ENCODE measurements at regions not wholly inside any gene's neighbourhood (a gene's known extent, or its start where the extent isn't known, plus 50 kb on each side); places are given as distances from the start of the nearest gene placed in this dataset.

DNA sequence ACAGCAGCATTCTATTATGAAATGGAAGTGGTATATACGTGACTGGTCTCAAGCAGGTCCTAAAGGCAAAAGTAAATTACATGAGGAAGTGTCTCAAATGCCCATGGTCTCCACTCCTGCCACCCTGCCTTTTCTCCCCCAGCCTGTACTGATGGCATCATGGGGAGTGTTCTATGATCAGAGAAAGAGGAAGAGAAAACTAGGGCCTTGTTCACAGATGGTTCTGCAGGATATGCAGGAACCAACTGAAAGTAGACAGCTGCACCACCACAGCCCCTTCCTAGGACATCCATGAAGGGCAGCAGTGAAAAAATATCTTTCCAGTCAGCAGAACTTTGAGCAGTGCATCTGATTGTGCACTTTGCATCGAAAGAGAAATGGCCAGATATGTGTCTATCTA, 901.5 kb downstream of the ARAP2 start:
- DNase-seq (no peak), ATAC-seq (ENCODE audit: poor library complexity) (no peak)
- intact Hi-C loops (cut with DNase I): no loop called here

DNA sequence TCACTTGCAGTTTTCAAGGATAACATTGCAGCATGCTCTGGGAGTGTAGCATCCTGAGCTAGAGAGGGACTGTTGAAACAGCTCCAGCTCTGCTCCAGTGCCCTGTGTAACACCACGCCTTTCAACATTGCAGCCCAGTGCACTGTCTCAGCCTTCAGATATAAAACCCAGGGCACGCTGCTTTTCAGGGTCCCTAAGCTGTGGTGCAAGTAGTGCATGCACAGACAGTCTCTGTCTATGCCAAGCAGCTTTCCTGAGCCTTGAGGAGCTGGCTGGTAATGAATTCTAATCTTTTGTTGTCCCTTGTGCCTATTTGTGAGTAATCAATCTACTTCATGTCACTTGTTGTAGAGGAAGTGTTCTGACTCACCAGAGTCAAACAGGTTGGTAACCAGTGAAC, 897.0 kb downstream of the ARAP2 start:
- intact Hi-C loops (cut with DNase I): no loop called here
- ATAC-seq (ENCODE audit: poor library complexity): no peak

DNA sequence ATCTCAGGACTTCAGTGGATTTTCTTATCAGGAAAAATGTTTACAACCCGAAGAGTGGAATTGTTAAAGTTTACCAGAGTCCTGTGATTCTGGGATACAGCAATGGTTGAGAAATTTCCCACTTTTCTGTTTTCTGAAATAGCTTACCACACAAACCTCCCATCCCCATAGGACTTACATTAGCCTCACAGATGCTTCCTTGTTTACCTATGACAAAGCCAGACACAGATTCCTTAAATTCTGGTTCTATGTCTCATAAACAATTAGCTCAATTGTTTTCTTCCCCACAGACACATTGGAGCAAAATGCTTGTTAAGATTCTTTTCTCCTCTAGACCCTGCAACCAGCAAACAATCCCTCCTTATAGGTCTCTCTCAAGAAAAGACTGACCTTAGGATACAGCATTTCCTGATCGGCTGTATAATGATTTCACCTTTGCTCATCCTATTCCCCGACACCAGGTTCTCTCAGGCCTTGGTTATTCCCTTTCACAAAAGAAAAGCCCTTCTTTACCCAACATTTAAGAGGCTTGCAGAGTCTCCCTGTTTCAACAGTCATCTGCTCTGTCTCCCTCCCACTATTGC, 886.2 kb downstream of the ARAP2 start:
- ATAC-seq (ENCODE audit: poor library complexity) (no peak), DNase-seq (no peak)
- intact Hi-C loops (cut with DNase I): no loop called here

More for the DNA sequence above, 897.0 kb downstream of the ARAP2 start:
- DNase-seq: no peak

DNA sequence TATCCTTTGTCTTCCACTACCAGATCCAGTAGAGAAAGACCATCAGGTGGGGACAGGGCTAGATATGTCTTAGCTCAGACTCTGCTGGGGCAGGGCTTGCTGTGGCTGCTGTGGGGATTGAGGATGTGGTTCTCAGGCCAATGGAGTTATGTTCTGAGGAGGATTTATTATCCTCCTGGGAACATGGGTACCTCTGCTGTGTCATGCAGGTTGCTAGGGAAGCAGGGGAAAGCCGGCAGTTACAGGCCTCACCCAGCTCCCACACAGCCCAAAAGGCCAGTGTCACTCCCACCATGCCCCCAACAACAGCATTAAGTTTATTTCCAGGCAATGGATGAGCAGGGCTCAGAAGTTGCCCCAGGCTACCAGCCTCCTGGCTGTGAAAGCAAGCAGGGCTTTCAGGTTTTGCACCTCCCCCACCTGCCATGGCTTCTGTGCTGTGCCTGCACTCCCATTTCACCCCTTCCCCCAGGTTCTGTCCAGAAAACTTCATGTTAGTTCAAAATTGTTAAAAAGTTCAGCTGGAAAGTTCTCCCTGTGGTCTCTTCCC, 879.9 kb downstream of the ARAP2 start:
- no peak for DNase-seq

DNA sequence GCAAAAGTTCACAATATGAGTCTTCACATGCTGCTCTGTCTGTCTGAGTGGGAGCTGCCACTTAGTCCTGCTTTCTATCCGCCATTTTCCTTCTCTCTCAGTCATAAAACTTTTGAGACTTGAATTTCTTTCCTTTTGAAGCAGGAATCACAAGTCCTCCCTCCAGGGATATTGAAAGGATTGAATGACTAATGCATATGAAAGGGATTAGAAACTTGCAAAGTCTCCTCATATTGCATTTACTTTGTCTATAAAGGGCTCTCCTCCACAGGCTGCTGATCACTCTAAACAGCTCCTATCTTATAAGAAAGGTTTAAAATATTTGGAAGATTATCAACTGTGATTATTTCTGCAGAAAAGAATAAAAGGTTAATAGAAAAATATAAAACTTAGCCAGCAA, 879.1 kb downstream of the ARAP2 start:
- intact Hi-C loops (cut with DNase I): no loop called here
- DNase-seq (no peak), ATAC-seq (ENCODE audit: poor library complexity) (no peak)

More for the DNA sequence above, 879.9 kb downstream of the ARAP2 start:
- no peak for ATAC-seq (ENCODE audit: poor library complexity)
- intact Hi-C loops (cut with DNase I): no loop called here

DNA sequence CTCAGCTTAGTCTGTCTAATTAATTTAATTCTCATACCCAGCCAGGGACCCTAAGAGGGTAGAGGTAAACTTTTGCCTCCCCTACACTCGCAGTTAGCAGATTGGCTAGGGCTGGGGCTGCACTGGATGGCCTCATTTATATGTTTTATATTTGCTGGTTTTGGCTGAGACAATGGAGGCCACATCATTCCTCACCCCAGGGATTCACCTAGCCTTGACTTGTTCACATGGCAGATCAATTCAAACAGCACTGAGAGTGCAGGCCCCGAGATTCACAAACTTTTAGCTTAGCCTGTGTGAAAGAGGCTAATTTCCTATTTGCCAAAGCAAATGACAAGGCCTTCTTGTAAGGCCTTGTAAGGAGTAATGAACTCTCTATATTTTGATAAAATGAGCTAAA, 844.4 kb downstream of the ARAP2 start:
- intact Hi-C loops (cut with DNase I): no loop called here
- no peak for ATAC-seq (ENCODE audit: poor library complexity)
- DNase-seq: no peak

DNA sequence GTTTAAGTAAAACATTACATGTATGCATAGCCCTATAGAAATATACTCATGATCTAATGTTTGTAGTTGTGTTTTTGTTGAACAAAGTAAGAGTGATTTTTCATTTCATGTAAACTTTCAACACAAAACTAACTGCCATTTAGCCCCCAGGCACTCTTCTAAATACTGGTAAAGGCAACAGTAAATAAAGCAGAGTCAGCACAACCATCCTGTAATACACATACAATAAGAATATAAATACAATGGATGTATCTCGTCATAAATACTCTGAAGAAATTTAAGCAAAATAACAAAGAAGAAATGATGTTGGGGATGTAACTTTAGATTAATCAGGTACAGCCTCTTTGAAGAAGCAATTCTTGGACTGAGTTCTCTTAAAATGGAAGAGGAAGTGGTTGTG, 821.2 kb downstream of the ARAP2 start:
- ATAC-seq (ENCODE audit: poor library complexity): no peak
- intact Hi-C loops (cut with DNase I): no loop called here
- no peak for DNase-seq

DNA sequence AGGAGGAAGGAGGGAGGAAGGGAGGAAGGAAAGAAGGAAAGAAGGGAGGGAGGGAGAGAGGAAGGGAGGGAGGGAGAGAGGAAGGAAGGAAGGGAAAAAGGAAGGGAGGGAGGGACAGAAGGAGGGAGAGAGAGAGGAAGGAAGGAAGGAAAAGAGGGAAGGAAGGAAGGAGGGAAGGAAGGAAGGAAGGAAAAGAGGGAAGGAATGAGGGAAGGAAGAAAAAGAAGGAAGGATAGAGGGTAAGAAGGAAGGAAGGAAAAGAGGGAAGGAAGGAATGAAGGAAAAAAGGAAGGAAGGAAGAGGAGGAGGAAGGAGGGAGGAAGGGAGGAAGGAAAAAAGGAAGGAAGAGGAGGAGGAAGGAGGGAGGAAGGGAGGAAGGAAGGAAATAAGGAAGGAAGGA, 796.8 kb downstream of the ARAP2 start:
- DNase-seq (no peak), ATAC-seq (ENCODE audit: poor library complexity) (no peak)
- intact Hi-C loops (cut with DNase I): no loop called here

DNA sequence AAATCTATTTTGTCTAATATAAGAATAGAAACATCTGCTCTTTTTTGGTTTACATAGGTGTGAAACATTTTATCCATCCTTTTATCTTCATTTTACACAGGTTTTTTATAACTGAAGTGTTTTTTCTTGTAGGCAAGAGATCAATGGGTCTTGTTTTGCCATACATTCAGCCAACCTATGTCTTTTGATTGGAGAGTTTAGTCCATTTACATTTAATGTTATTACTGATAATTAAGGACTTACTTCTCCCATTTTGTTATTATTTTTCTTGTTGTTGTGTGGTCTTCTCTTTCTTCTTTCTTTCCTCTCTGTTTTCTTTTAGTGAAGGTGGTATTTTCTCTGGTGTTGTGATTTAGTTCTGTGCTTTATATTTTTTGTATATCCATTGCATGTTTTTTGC, 785.3 kb downstream of the ARAP2 start:
- intact Hi-C loops (cut with DNase I): no loop called here
- DNase-seq (no peak), ATAC-seq (ENCODE audit: poor library complexity) (no peak)

DNA sequence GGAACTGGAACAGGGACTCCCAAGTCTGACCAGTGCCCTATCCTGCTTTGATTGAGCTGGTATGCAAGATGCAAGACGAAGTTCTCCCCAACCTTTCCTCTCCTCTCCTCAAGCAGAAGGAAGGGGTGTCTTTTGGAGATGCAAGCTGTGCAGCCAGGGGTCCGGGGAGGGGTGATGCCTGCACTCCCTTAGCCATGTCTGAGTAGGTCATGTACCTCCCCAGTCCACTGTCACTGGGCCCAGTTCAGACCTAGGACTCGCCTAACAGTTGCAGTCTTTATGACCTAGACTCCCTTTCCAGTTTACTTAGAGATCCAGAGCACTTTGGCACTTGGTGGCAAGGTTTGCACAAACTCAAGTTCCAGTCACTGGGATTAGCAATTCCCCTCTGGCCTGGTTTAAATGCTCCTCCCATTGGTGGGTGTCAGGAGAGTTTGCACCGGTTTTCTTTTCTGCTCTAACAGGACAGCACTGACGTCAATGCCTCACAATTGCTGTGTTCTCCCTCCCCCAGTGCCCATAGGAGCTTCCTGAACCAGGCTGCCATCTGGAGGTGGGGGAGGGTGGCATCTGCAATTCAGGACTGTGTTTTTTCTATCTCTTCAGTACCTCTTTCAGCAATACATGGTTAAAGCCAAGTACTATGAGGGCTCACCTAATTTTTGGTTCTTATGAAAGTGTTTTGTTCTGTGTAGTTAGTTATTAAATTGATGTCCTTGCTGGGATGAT, 782.2 kb downstream of the ARAP2 start:
- intact Hi-C loops (cut with DNase I): no loop called here
- ATAC-seq (ENCODE audit: poor library complexity) (no peak), DNase-seq (no peak)

DNA sequence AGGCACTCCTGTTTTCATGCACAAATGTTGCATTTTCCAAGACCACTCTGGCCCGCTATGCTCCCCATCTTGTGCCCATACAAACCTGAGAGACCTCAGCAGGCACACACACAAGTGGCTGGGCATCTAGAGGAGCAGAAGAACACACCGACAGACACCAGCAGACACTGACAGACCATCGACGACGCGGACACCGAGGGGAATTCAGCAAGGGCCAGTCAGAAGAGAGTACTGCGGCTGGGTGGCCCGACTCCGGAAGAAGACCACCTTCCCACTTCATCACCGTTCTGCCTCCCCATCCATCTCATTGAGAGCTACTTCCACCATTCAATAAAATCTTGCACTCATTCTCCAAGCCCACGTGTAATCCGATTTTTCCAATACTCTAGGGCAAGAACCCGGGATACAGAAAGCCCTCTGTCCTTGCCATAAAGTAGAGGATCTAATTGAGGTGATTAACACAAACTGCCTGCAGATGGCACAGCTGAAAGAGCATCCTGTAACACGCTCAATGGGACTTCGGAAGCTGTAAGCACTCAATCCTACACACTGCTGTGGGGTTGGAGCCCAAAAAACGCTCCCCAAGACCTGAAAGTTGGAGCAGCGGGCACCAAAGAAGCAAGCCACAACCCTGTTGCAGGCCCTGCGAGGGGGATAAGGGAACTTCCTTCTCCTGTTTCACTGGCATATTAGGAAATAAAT, 780.9 kb downstream of the ARAP2 start:
- ATAC-seq (ENCODE audit: poor library complexity): no peak
- intact Hi-C loops (cut with DNase I): no loop called here
- no peak for DNase-seq

DNA sequence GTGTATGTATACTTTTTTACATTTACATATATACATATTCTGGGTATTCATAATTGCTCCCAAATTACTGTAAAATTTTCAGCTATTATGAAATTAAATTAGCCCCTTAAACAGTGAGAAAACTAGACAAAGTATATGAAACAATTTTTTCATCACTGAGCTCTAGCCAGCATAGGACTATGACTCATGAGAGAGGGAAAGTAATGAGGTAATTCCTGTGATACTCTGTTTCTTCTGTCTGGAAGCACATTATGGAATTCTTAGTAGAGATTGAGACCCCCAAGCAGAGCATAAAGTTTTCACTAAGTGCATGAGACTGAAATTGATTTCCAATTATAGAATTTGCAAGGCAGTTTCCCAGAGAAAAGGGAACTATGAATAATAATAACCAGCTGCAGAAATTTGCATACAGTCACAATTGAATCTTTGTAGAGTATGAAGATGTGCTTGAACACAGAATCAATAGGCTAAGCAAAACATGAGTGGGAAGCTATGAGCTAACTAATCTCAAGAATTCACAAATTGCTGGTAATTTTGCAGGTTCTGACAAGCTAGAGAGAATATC, 779.3 kb downstream of the ARAP2 start:
- DNase-seq (no peak), ATAC-seq (ENCODE audit: poor library complexity) (no peak)
- intact Hi-C loops (cut with DNase I): no loop called here

DNA sequence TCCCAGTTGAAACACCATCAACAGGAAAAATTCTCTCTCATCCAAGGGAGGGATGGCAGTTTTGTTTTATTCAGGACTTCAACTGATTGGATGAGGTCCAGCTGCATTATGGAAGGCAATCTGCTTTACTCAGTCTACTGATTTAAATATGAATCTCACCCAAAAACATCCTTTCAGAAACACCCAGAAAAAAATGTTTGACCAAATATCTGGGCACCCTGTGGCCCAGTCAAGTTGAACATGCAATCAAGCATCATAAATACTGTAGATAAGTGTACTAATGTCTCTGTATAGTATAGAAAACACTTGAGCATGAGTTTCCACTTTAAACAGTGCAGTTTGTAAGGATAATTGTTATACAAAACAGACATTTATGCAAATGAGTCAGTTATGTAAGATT, 753.2 kb downstream of the ARAP2 start:
- DNase-seq (no peak), ATAC-seq (ENCODE audit: poor library complexity) (no peak)
- intact Hi-C loops (cut with DNase I): no loop called here

DNA sequence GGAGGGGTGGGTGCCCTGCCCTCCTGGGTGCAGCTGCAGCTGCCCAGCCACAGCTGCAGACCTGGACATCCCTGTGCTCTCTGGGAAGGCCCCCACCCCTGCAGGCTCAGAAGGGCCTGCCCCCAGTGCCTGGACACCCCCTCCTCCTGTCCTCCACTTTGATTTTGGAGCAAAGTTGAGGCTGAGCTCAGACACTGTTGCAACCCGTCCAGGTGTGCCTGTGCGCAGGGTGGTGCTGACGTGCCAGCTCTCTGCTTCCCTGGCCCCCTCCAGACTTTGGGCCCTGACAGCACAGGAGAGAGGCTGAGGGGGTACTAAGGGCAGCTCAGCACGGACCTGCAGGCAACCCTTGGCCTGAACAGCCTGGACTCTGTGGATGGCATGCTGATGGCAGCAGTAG, 750.3 kb downstream of the ARAP2 start:
- DNase-seq: no peak
- intact Hi-C loops (cut with DNase I): no loop called here
- no peak for ATAC-seq (ENCODE audit: poor library complexity)

DNA sequence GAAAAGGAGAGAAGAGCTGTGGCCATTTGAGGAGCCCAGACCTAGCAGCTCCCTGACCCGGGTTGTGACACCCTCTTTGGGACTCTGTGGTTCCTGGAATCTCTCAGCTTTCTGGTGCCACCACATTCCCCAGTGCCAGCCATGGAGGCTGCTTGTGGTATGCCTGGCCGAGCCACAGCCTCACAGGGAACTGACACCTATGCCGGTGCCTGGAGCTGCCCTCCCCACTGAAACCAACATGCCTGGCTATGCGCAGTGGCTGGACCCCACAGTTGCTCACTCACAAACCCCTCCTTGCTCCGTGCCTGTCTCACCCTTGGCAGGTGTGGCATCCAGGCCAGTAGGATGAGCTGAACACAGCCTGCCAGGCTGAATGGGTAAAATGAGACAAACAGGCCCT, 749.4 kb downstream of the ARAP2 start:
- ATAC-seq (ENCODE audit: poor library complexity) (no peak), DNase-seq (no peak)
- intact Hi-C loops (cut with DNase I): no loop called here

DNA sequence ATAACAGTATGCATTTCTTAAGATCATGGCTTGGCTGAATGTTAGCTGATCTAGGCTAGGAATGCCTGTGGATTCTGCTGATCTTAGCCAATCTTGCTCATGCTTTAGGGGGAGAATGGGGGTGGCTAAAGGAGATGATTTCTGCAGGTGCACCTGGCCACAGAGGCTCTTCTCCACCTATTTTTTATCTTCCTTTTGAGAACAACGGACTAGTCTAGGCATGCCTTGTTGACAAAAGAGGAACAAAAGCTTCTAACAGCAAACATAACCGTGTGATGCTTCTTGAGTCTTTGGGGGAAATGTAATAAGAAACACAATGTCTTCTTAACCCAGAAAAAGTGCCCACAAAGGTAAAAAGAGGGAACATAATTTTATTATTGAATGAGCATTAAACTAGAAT, 743.5 kb downstream of the ARAP2 start:
- ATAC-seq (ENCODE audit: poor library complexity) (no peak), DNase-seq (no peak)
- intact Hi-C loops (cut with DNase I): no loop called here

DNA sequence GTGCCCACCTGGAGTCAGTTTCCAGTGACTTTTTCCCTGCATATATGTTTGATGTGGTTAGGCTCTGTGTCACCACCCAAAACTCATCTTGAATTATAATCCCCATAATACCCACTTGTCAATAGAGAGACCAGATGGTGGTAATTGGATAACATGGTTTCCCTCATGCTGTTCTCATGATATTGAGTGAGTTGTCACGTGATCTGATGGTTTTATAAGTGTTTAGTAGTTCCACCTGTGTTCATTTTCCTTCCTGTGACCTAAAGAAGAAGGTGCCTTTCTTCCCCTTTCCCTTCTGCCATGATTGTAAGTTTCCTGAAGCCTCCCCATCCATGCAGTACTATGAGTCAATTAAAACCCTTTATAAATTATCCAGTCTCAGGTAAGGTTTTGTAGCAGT, 740.9 kb downstream of the ARAP2 start:
- ATAC-seq (ENCODE audit: poor library complexity) (no peak), DNase-seq (no peak)
- intact Hi-C loops (cut with DNase I): no loop called here

DNA sequence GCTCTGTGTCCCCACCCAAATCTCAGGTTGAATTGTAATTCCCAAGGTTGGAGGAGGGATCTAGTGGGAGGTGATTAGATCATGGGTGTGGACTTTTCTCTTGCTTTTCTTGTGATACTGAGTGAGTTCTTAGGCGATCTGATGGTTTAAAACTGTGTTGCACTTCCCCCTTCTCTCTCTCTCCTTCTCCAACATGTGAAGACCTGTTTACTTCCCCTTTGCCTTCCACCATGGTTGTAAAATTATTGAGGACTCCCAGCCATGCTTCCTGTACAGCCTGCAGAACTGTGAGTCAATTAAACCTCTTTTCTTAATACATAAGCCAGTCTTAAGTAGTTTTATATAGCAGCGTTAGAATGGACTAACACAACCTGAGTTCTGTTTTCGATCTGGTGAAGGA, 738.2 kb downstream of the ARAP2 start:
- DNase-seq: no peak
- no peak for ATAC-seq (ENCODE audit: poor library complexity)
- intact Hi-C loops (cut with DNase I): no loop called here

DNA sequence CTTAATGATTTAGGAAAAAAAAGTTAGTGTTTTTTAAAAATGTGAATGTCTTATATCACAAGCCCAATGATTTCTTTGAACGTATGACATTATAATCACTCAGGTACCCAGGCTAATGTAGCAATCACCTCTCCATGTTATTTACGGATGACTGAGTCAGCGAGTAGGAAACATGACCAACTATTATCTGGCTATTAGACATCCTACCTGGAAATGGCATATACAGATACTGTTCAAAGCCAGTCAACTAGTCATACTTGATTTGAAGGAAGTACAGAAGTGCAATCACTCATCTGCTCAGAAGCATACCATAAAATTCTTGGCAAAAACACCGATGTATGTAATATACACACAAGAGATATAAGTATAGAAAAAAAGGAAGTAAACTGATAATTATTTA, 732.5 kb downstream of the ARAP2 start:
- intact Hi-C loops (cut with DNase I): no loop called here
- no peak for DNase-seq
- no peak for ATAC-seq (ENCODE audit: poor library complexity)

DNA sequence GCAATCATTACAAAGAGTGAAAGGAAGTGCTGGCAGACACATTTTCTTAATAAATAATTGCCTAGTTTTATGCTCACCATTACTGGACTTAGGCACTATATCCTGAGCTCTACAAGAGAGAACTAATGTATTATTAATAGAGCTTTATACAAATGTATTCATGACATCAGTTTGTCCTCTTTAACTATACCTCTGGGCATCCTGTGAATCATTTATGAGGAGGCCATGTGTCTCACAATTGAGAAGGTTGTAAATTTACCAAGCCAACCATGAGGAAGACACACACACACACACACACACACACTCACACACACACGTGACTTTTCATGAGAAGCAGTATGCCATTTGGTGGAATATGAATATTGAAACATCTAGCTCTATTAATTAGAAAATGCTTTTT, 728.2 kb downstream of the ARAP2 start:
- intact Hi-C loops (cut with DNase I): no loop called here
- no peak for DNase-seq
- ATAC-seq (ENCODE audit: poor library complexity): no peak
